ENCODE measurements at regions not wholly inside any gene's neighbourhood (a gene's known extent, or its start where the extent isn't known, plus 50 kb on each side); places are given as distances from the start of the nearest gene placed in this dataset.

GRCh38 chr18:37930640-37931039 lies 365.0 kb upstream of the CELF4 start:
- Histone ChIP-seq H3K9ac (ENCODE audit: insufficient read length, low read depth) (no peak overlapping the region), H3K27me3 (ENCODE audit: insufficient read depth, insufficient read length) (no peaks in the 10 kb centered on the region), H3K36me3 (ENCODE audit: insufficient read depth, insufficient read length, low read length) (no peaks in the 10 kb centered on the region), H3K4me1 (ENCODE audit: insufficient read depth, insufficient read length) (no peaks in the 10 kb centered on the region), H3K9me3 (ENCODE audit: insufficient read depth, low read length) (no peaks in the 10 kb centered on the region), H3K4me3 (ENCODE audit: insufficient read length, low read depth) (no peak overlapping the region)
- TF ChIP-seq SUZ12 (IDR thresholded peaks at IDR 0.05; ENCODE audit: extremely low read depth, insufficient read depth, insufficient read length) (no peak), YY1 (IDR thresholded peaks at IDR 0.05; ENCODE audit: insufficient read depth, insufficient read length) (no peak), ZNF274 (IDR thresholded peaks at IDR 0.05; ENCODE audit: low read depth, low read length) (no peak)
- DNase-seq (ENCODE audit: low read depth, low spot score) = no peak

- H3K36me3 ChIP-seq (ENCODE audit: insufficient read depth, insufficient read length, low read length) = no peaks in the 10 kb centered on the region
- DNase-seq (ENCODE audit: low read depth, low spot score) = no peak
- no peaks in the 10 kb centered on the region for H3K9me3 ChIP-seq (ENCODE audit: insufficient read depth, low read length)
- H3K9ac ChIP-seq (ENCODE audit: insufficient read length, low read depth) = no peak overlapping the region
- H3K4me1 ChIP-seq (ENCODE audit: insufficient read depth, insufficient read length) = no peaks in the 10 kb centered on the region
- H3K4me3 ChIP-seq (ENCODE audit: insufficient read length, low read depth) = no peak overlapping the region
- TF ChIP-seq ZNF274 (IDR thresholded peaks at IDR 0.05; ENCODE audit: low read depth, low read length) = no peak
- TF ChIP-seq YY1 (IDR thresholded peaks at IDR 0.05; ENCODE audit: insufficient read depth, insufficient read length) = no peak
- no peak for TF ChIP-seq SUZ12 (IDR thresholded peaks at IDR 0.05; ENCODE audit: extremely low read depth, insufficient read depth, insufficient read length)
- H3K27me3 ChIP-seq (ENCODE audit: insufficient read depth, insufficient read length) = no peaks in the 10 kb centered on the region
Observed at GRCh38 chr18:37922162-37922561, 356.6 kb upstream of the CELF4 start.

GRCh38 chr18:37920865-37921264 lies 355.3 kb upstream of the CELF4 start:
- TF ChIP-seq ZNF274 (IDR thresholded peaks at IDR 0.05; ENCODE audit: low read depth, low read length) (no peak), YY1 (IDR thresholded peaks at IDR 0.05; ENCODE audit: insufficient read depth, insufficient read length) (no peak), SUZ12 (IDR thresholded peaks at IDR 0.05; ENCODE audit: extremely low read depth, insufficient read depth, insufficient read length) (no peak)
- DNase-seq (ENCODE audit: low read depth, low spot score) = no peak
- H3K36me3 ChIP-seq (ENCODE audit: insufficient read depth, insufficient read length, low read length) = no peaks in the 10 kb centered on the region
- no peaks in the 10 kb centered on the region for H3K4me1 ChIP-seq (ENCODE audit: insufficient read depth, insufficient read length)
- no peaks in the 10 kb centered on the region for H3K27me3 ChIP-seq (ENCODE audit: insufficient read depth, insufficient read length)
- H3K9ac ChIP-seq (ENCODE audit: insufficient read length, low read depth) = no peak overlapping the region
- H3K9me3 ChIP-seq (ENCODE audit: insufficient read depth, low read length) = no peaks in the 10 kb centered on the region
- no peak overlapping the region for H3K4me3 ChIP-seq (ENCODE audit: insufficient read length, low read depth)

- TF ChIP-seq SUZ12 (IDR thresholded peaks at IDR 0.05; ENCODE audit: extremely low read depth, insufficient read depth, insufficient read length) (no peak), YY1 (IDR thresholded peaks at IDR 0.05; ENCODE audit: insufficient read depth, insufficient read length) (no peak)
- no peaks in the 10 kb centered on the region for H3K4me1 ChIP-seq (ENCODE audit: insufficient read depth, insufficient read length)
- H3K9me3 ChIP-seq (ENCODE audit: insufficient read depth, low read length) = no peaks in the 10 kb centered on the region
- H3K36me3 ChIP-seq (ENCODE audit: insufficient read depth, insufficient read length, low read length) = no peaks in the 10 kb centered on the region
- no peak overlapping the region for H3K4me3 ChIP-seq (ENCODE audit: insufficient read length, low read depth)
- no peak for DNase-seq (ENCODE audit: low read depth, low spot score)
- no peaks in the 10 kb centered on the region for H3K27me3 ChIP-seq (ENCODE audit: insufficient read depth, insufficient read length)
- H3K9ac ChIP-seq (ENCODE audit: insufficient read length, low read depth) = no peak overlapping the region
Observed at GRCh38 chr18:37913051-37913450, 347.5 kb upstream of the CELF4 start.

- TF ChIP-seq SUZ12 (IDR thresholded peaks at IDR 0.05; ENCODE audit: extremely low read depth, insufficient read depth, insufficient read length) (no peak), ZNF274 (IDR thresholded peaks at IDR 0.05; ENCODE audit: low read depth, low read length) (no peak), YY1 (IDR thresholded peaks at IDR 0.05; ENCODE audit: insufficient read depth, insufficient read length) (no peak)
- DNase-seq (ENCODE audit: low read depth, low spot score) = no peak
- Histone ChIP-seq H3K4me1 (ENCODE audit: insufficient read depth, insufficient read length) (no peaks in the 10 kb centered on the region), H3K4me3 (ENCODE audit: insufficient read length, low read depth) (no peak overlapping the region), H3K9ac (ENCODE audit: insufficient read length, low read depth) (no peak overlapping the region), H3K9me3 (ENCODE audit: insufficient read depth, low read length) (no peaks in the 10 kb centered on the region), H3K36me3 (ENCODE audit: insufficient read depth, insufficient read length, low read length) (no peaks in the 10 kb centered on the region), H3K27me3 (ENCODE audit: insufficient read depth, insufficient read length) (no peaks in the 10 kb centered on the region)
Observed at GRCh38 chr18:37902344-37902743, 336.7 kb upstream of the CELF4 start.

- TF ChIP-seq YY1 (IDR thresholded peaks at IDR 0.05; ENCODE audit: insufficient read depth, insufficient read length) (no peak), ZNF274 (IDR thresholded peaks at IDR 0.05; ENCODE audit: low read depth, low read length) (no peak), SUZ12 (IDR thresholded peaks at IDR 0.05; ENCODE audit: extremely low read depth, insufficient read depth, insufficient read length) (no peak)
- no peak for DNase-seq (ENCODE audit: low read depth, low spot score)
- Histone ChIP-seq H3K36me3 (ENCODE audit: insufficient read depth, insufficient read length, low read length) (no peaks in the 10 kb centered on the region), H3K27me3 (ENCODE audit: insufficient read depth, insufficient read length) (no peaks in the 10 kb centered on the region), H3K4me3 (ENCODE audit: insufficient read length, low read depth) (no peak overlapping the region), H3K9me3 (ENCODE audit: insufficient read depth, low read length) (no peaks in the 10 kb centered on the region), H3K9ac (ENCODE audit: insufficient read length, low read depth) (no peak overlapping the region), H3K4me1 (ENCODE audit: insufficient read depth, insufficient read length) (no peaks in the 10 kb centered on the region)
Observed at GRCh38 chr18:37900326-37900725, 334.7 kb upstream of the CELF4 start.

- Histone ChIP-seq H3K4me1 (ENCODE audit: insufficient read depth, insufficient read length) (no peaks in the 10 kb centered on the region), H3K4me3 (ENCODE audit: insufficient read length, low read depth) (no peak overlapping the region), H3K9ac (ENCODE audit: insufficient read length, low read depth) (no peak overlapping the region), H3K9me3 (ENCODE audit: insufficient read depth, low read length) (no peaks in the 10 kb centered on the region), H3K27me3 (ENCODE audit: insufficient read depth, insufficient read length) (no peaks in the 10 kb centered on the region), H3K36me3 (ENCODE audit: insufficient read depth, insufficient read length, low read length) (no peaks in the 10 kb centered on the region)
- no peak for TF ChIP-seq SUZ12 (IDR thresholded peaks at IDR 0.05; ENCODE audit: extremely low read depth, insufficient read depth, insufficient read length)
- no peak for TF ChIP-seq YY1 (IDR thresholded peaks at IDR 0.05; ENCODE audit: insufficient read depth, insufficient read length)
- TF ChIP-seq ZNF274 (IDR thresholded peaks at IDR 0.05; ENCODE audit: low read depth, low read length) = no peak
- no peak for DNase-seq (ENCODE audit: low read depth, low spot score)
Observed at GRCh38 chr18:37889963-37890362, 324.4 kb upstream of the CELF4 start.

GRCh38 chr18:37874721-37875120 lies 309.1 kb upstream of the CELF4 start:
- Histone ChIP-seq H3K4me3 (ENCODE audit: insufficient read length, low read depth) (no peak overlapping the region), H3K9ac (ENCODE audit: insufficient read length, low read depth) (no peak overlapping the region), H3K27me3 (ENCODE audit: insufficient read depth, insufficient read length) (no peaks in the 10 kb centered on the region), H3K36me3 (ENCODE audit: insufficient read depth, insufficient read length, low read length) (no peaks in the 10 kb centered on the region), H3K9me3 (ENCODE audit: insufficient read depth, low read length) (no peaks in the 10 kb centered on the region), H3K4me1 (ENCODE audit: insufficient read depth, insufficient read length) (no peaks in the 10 kb centered on the region)
- no peak for TF ChIP-seq YY1 (IDR thresholded peaks at IDR 0.05; ENCODE audit: insufficient read depth, insufficient read length)
- no peak for TF ChIP-seq ZNF274 (IDR thresholded peaks at IDR 0.05; ENCODE audit: low read depth, low read length)
- no peak for TF ChIP-seq SUZ12 (IDR thresholded peaks at IDR 0.05; ENCODE audit: extremely low read depth, insufficient read depth, insufficient read length)
- no peak for DNase-seq (ENCODE audit: low read depth, low spot score)

Measured in NT2/D1 (cell line).